HG02610 (cell line): ENCODE measurements at regions not wholly inside any gene's neighbourhood (a gene's known extent, or its start where the extent isn't known, plus 50 kb on each side); places are given as distances from the start of the nearest gene placed in this dataset.
"Not testable (repeated sequence)": the region's sequence is repeated elsewhere in the genome, so short reads cannot be mapped to it uniquely, and the experiment has no call there.

Source experiments
- ATAC-seq: cut with Tn5 transposase; IDR thresholded peaks from one replicate; pipeline ENCODE4 v1.9.1; 2021; ENCODE audit warnings: mild to moderate bottlenecking, moderate library complexity; ENCODE audit not compliant: unreplicated experiment

DNA sequence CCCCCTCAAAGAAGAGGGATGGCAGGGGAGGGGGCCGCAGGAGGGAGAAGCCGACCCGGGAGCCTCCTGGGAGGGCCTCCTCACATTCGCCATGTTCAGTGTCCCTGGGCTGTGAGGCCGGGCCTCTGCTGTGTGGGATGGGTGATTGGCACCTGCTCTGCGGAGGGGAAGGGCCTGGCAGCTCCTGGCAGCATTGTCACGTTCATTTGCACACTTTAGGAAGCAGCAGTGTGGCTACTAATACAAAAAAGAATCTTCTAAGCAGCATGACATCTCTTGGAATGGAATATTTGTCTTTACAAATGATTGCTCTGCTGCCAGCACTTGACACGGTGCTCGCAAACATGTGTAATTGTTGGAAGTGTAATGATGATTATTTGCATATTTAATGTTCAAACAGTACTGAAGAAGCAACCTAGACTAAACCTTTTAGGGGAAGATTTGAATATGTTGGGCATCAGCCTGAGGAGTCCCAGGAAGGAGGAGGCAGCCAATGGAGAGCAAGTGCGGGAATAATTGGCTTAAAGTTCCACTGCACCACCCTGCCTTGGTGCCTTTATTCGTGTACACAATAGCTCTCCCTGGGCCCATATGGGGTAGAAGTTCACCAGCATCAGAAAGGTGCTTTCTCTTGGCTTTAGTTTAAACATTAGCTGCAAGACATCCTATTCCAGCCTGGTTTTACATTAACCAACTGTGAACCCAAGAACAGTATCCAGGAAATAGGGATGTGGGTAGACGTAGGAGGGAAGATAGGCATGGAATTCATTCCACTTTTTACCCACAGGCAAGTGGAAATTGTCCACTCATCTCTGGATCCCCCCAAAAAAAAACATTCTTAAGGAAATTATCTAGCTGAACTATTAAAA, 404.9 kb downstream of the TMEM182 start:
- no peak for ATAC-seq

DNA sequence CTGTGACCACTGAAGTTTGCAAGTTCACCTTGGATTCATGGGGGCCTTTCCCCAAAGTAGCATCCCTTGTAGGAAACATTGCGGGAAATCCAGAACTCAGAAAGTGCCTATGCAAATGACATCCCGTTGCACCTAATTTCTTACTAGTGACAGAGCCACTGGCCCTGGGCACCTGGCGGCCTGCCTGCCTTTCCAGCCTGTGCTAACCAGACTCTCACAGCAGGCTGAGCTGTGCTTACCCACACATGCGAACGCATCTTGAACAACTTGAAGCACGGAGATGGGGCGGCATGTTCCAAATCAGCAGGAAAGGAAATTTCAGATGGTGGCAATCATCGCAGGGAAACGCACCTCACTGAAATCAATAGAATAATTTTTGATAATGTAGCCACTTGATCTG, 405.8 kb downstream of the TMEM182 start:
- no peak for ATAC-seq

- no peak for ATAC-seq
Observed at GRCh38 chr2:103169861-103170260, 408.0 kb downstream of the TMEM182 start.

DNA sequence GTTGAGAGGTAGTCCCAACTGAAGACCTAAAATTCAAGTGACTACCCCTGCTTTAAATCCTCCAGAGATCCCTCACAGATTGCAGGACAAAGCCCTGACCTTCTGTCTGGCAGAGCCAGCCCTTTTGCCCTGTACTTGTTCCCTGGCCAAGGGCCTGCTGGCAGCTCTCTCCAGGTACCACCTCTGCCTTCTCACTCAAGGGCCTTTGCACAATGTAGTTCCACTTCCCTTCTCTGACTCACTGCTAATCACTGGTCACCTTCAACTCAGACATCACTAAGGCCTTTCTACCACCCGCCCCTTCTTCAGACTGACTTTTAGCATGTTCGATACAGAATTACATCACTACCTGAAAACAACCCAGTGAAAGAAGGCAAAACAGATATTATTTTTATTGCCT, 411.0 kb downstream of the TMEM182 start:
- ATAC-seq: no peak

DNA sequence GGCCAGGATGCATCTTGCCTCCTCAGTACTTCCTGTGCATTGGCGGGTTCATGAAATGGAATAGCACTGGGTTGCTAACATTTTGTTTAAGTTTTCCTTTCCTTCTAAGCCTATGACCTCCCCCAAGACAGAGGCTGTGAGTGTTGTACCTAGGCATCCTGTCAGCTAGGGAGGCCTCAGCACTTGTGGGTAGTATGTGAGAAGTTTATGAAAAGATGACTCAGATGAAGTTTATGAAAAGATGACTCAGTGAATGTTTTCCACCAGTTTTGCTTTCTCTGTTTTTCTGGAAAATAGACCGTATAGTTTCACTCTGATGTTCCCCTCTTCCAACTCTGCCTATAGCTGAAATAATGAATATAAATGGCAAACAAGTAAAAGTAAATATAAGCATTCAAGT, 412.9 kb downstream of the TMEM182 start:
- no peak for ATAC-seq

GRCh38 chr2:103176294-103176915, 414.6 kb downstream of the TMEM182 start:
- ATAC-seq: no peak

GRCh38 chr2:103179798-103180197, 418.0 kb downstream of the TMEM182 start:
- ATAC-seq: no peak

DNA sequence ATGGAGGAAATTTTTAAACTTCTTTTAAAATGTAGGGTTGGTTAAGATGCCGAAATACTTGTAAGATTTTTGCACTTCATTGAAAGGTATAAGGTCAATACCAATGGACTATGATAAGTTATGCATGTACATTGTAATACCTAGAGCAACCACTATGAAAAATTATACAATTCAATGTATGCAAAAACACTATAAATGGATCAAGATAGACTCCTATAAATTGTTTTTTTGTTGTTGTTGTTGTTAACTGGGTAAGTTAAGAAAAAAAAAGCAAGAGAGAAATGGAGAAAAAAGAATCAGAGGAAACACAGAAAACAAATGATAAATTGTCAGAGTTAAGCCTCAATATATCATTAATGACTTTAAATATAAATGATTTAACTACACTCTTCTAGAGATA, 421.2 kb downstream of the TMEM182 start:
- no peak for ATAC-seq

DNA sequence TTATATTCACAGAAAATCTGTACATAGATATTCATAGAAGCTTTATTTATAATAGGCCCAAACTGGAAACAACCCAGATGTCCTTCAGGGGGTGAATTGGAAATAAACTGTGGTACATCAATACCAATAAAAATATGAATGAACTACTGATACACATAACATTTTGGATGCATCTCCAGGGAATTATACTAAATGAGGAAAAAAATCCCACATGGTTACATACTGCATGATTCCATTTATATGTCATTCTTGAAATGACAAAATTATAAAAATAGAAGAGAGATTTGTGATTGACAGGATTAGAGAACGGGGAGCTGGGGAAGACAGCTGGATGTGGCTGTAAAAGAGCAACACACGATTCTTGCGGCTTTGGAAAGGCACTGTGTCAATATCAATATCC, 435.0 kb downstream of the TMEM182 start:
- ATAC-seq: no peak

DNA sequence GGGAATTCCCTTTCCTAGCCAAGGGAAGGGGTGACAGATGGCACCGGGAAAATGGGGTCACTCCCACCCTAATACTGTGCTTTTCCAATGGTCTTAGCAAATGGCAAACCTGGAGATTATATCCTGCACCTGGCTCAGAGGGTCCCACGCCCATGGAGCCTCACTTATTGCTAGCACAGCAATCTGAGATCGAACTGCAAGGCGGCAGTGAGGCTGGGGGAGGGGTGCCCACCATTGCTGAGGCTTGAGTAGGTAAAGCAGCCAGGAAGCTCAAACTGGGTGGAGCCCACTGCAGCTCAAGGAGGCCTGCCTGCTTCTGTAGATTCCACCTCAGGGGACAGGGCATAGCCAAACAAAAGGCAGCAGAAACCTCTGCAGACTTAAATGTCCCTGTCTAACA, 438.9 kb downstream of the TMEM182 start:
- ATAC-seq: not testable (repeated sequence)

DNA sequence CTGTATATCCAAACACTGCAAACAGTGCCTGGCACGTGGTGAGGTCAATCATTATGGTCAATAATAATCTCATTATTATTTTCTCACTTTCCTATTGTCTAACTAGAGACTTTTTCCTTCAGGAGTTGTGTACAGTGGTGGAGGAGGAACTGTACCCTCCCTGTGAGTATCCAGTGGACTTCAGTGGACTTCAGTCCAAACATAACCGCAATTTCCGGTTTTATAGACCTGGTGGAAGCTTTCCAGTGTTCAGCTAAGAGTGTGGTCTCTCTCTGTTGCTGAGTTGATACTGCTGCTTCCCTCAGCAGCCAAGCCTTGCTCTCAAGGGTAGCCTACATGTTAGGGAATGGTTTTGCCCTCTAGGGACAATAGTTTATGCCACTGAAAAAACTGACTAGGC, 447.1 kb downstream of the TMEM182 start:
- no peak for ATAC-seq

GRCh38 chr2:103213028-103213542, 451.3 kb downstream of the TMEM182 start:
- ATAC-seq: no peak

DNA sequence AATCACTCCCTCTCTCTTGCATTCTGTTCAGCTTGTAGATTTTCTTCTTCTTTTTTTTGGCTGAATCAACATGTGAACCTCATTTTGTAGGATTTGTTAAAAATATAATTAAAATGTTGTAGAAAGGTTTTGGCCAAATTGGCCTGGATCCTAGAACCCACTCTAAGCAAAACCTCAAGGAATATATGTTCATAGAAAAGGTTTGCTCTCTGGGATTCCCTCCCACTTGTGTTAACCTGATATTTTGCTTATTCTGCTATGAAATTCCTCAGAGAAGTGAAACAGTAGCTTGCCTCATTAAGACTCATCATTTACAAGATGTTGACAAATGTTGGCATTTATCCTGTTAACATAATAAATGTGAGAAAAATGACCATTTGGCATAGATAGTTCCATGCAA, 456.7 kb downstream of the TMEM182 start:
- no peak for ATAC-seq

DNA sequence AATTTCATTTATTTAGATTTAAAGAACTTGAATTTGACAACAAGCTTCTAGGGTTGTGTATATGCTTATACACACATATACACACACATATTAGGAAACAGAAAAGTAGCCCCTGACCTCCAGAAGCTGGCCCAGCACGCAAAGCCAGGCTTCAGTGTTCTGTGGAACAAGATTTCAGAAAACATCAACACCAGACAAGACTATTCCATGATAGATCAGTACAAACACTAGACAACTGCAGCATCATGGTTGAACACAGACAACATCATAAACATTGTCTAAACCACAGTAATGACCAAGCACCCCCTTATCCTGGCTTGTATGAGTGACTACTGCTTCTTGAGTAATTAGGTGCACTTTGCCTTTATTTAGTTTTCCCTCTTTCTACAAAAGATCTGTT, 457.6 kb downstream of the TMEM182 start:
- no peak for ATAC-seq

DNA sequence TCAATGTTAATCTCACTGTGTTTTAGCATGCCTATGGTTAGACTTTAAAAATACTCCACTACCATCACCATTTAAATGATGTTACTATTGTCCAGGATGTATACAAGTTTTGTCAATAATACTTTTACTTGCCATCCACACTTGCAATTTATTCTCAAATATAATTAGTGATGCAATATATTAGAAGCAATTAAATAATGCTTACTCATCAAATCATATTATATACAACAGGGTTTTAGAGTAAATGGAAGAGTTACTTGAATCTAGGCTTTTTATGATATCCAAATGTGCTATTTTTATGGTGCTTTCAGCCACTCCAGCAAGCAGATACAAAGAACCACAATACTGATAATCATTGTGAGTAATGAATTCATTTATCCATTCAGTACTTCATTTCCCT, 461.1 kb downstream of the TMEM182 start:
- ATAC-seq: no peak

GRCh38 chr2:103230796-103231195, 469.0 kb downstream of the TMEM182 start:
- ATAC-seq: no peak

DNA sequence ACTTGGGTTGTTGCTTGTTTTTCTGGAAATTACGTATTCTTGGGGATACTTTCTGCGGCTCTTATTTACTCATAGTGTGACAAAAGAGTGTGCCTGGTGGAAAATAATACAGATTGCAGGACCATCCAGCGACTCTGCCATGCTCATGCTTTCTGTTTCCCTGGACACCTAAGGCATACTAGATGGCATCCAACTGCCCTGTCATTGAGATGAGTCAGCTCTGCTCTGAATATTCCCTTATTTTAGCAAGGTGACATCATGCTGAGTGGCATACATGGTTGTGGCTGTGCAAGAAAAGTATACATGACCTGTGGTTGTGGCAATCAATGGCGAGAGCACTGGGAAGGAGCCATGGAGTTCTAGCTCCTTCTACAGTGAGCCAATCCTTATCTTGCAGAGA, 471.0 kb downstream of the TMEM182 start:
- no peak for ATAC-seq

DNA sequence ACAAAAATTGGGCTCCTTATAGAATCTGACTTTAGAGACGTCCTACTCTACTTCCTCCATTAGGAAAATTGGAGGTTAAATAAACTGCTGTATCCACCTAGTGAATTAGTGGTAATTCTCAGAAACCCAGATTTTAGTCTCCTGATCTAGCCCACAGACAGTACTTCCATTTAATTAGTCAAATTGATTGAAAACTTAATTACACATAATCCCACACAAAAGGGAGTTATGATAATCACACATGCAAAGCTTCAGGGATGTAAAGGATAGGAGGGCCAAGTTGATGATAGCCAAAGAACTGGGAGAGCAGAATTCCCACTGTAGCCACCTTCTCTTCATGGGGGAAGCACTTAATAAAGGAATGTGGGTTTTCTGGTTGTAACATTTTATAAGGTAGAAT, 471.9 kb downstream of the TMEM182 start:
- no peak for ATAC-seq

DNA sequence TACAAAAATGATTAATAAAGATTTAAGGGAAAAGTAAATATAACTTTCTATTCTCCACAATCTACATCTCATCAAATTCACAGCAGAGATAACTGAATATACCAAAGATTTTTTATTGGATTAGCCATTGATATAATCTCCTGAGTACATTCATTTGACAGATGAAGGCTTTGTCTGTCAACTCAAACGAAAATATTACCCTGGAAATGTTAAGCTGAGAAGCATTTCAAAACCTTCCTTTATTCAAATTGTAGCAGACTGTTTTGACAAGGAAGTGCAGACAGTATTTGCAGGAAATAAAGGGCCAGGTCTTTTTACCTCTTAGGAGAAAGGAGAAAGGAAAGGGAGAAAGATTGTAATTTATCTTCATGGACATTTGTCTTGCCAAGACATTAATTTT, 473.5 kb downstream of the TMEM182 start:
- ATAC-seq: no peak

DNA sequence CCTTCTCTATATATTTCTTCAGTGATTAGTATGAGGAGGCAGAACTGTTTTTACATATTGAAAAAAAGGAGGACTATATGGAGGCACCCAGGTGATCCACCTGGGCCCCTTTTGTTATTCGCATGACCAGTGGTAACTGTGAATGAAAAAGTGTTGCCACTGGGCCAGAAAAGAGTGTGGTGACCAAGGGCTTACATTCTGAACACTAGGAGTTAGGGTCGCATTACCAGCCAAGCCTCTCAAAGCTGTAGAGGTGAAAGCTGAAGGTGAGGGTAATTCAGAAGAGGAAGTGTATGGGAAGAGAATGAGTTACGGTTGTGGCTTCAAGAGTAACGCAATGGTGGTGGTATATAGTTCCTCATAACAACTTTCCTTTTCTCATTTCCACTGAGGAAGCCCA, 487.6 kb downstream of the TMEM182 start:
- no peak for ATAC-seq

GRCh38 chr2:103252781-103253180, 490.9 kb downstream of the TMEM182 start:
- ATAC-seq: no peak

DNA sequence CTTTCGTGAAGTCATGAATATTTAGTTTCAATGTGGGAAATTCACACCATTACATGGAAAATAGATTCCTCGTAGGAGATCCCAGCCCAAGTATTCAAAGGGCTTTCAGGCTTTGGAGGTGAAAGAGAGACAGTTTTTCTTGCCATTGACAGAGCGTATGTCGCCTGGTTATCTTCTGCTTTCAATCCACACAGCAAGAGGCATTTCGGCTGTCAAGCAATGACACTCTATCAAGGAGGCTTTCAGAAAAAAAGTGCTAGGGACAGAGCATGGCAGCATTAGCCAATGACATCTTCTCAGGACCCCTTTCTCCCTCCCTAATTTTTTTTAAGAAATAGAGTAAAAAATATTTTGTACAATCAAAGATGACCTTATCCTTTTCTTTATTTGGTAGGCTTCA, 492.8 kb downstream of the TMEM182 start:
- no peak for ATAC-seq
